ENCODE measurements at regions not wholly inside any gene's neighbourhood (a gene's known extent, or its start where the extent isn't known, plus 50 kb on each side); places are given as distances from the start of the nearest gene placed in this dataset.

GRCh38 chr3:182702216-182702615 is 91.1 kb upstream of the ATP11B start:
- BruUV-seq (replicated peaks) = no TSS peak
- Histone ChIP-seq H3K4me1 (ENCODE audit: control insufficient read depth, insufficient read depth, low read length) (peaks cover 2% of the 10 kb centered on the region; the same call in 1 of the 2 replicates), H3K9me3 (ENCODE audit: control insufficient read depth, insufficient read depth, low read depth, low read length) (no peaks in the 10 kb centered on the region), H3K36me3 (ENCODE audit: control insufficient read depth, insufficient read depth, low read length) (no peaks in the 10 kb centered on the region), H3K27ac (ENCODE audit: low read length) (no peak overlapping the region), H3K4me3 (ENCODE audit: low read depth in 2 of 2, low read length in 2 of 2) (no peak overlapping the region), H3K27me3 (ENCODE audit: control insufficient read depth, insufficient read depth, low read length) (peaks cover 4% of the 10 kb centered on the region; the same call in 1 of the 2 replicates)
- no peak for ATAC-seq
- in situ Hi-C loops (cut with HindIII; ENCODE audit: low pct_unique_long_range_greater_than_20kb, low sequenced_read_pairs) = no loop called here
- intact Hi-C loops (cut with micrococcal nuclease; ENCODE audit: unreplicated experiment) = no loop called here
- POLR2A ChIA-PET = no interaction called here
- no peak for DNase-seq (ENCODE audit: low read depth, low spot score)
- CTCF ChIA-PET = no interaction called here
- TF ChIP-seq CTCF (IDR thresholded peaks at IDR 0.05) (no peak), REST (IDR thresholded peaks at IDR 0.05; ENCODE audit: insufficient read depth in 1 of 2, low read depth in 2 of 2, low read length in 1 of 2) (no peak), TCF7L2 (IDR thresholded peaks at IDR 0.05; ENCODE audit: low read depth, low read length) (no peak), POLR2AphosphoS5 (IDR thresholded peaks at IDR 0.05; ENCODE audit: low read depth, low read length) (no peak), SIN3A (IDR thresholded peaks at IDR 0.05; ENCODE audit: borderline replicate concordance, insufficient read depth, low read depth, low read length) (no peak)

- ChIA-PET CTCF (interaction anchor here (0.7 kb wide), 1 partner anchor 14 kb away, joined by 3 read pairs; no protein-coding TSS in a partner anchor), POLR2A (no interaction called here)
- no TSS peak for BruUV-seq (replicated peaks)
- Histone ChIP-seq H3K36me3 (ENCODE audit: control insufficient read depth, insufficient read depth, low read length) (no peaks in the 10 kb centered on the region), H3K27ac (ENCODE audit: low read length) (no peak overlapping the region), H3K4me1 (ENCODE audit: control insufficient read depth, insufficient read depth, low read length) (no peaks in the 10 kb centered on the region), H3K9me3 (ENCODE audit: control insufficient read depth, insufficient read depth, low read depth, low read length) (no peaks in the 10 kb centered on the region), H3K4me3 (ENCODE audit: low read depth in 2 of 2, low read length in 2 of 2) (no peak overlapping the region), H3K27me3 (ENCODE audit: control insufficient read depth, insufficient read depth, low read length) (peaks cover 6% of the 10 kb centered on the region; the same call in 1 of the 2 replicates)
- DNase-seq (ENCODE audit: low read depth, low spot score) (no peak), ATAC-seq (0 out of 2 replicates have a peak, but pooled peaks have one; percentile 26)
- no peak for TF ChIP-seq POLR2AphosphoS5 (IDR thresholded peaks at IDR 0.05; ENCODE audit: low read depth, low read length)
- intact Hi-C loops (cut with micrococcal nuclease; ENCODE audit: unreplicated experiment) = no loop called here
- in situ Hi-C loops (cut with HindIII; ENCODE audit: low pct_unique_long_range_greater_than_20kb, low sequenced_read_pairs) = no loop called here
Measured at GRCh38 chr3:182703233-182703632, 90.1 kb upstream of the ATP11B start.

GRCh38 chr3:182704926-182705325 is 88.4 kb upstream of the ATP11B start:
- CTCF ChIA-PET = no interaction called here
- Histone ChIP-seq H3K27me3 (ENCODE audit: control insufficient read depth, insufficient read depth, low read length) (peaks cover 5% of the 10 kb centered on the region; the same call in 1 of the 2 replicates), H3K4me3 (ENCODE audit: low read depth in 2 of 2, low read length in 2 of 2) (no peak overlapping the region), H3K27ac (ENCODE audit: low read length) (no peak overlapping the region), H3K9me3 (ENCODE audit: control insufficient read depth, insufficient read depth, low read depth, low read length) (no peaks in the 10 kb centered on the region), H3K4me1 (ENCODE audit: control insufficient read depth, insufficient read depth, low read length) (no peaks in the 10 kb centered on the region), H3K36me3 (ENCODE audit: control insufficient read depth, insufficient read depth, low read length) (no peaks in the 10 kb centered on the region)
- DNase-seq (ENCODE audit: low read depth, low spot score) (no peak), ATAC-seq (peak; percentile 74)
- no TSS peak for BruUV-seq (replicated peaks)
- in situ Hi-C loops (cut with HindIII; ENCODE audit: low pct_unique_long_range_greater_than_20kb, low sequenced_read_pairs) = no loop called here
- intact Hi-C loops (cut with micrococcal nuclease; ENCODE audit: unreplicated experiment) = no loop called here
- TF ChIP-seq CTCF (IDR thresholded peaks at IDR 0.05) (0 out of 2 replicates have a peak, but pooled peaks have one; percentile 11), POLR2AphosphoS5 (IDR thresholded peaks at IDR 0.05; ENCODE audit: low read depth, low read length) (no peak), TCF7L2 (IDR thresholded peaks at IDR 0.05; ENCODE audit: low read depth, low read length) (no peak), REST (IDR thresholded peaks at IDR 0.05; ENCODE audit: insufficient read depth in 1 of 2, low read depth in 2 of 2, low read length in 1 of 2) (no peak)
- POLR2A ChIA-PET = no interaction called here

Measured in Panc1 (cell line).